K562 (cell line): ENCODE measurements at regions not wholly inside any gene's neighbourhood (a gene's known extent, or its start where the extent isn't known, plus 50 kb on each side); places are given as distances from the start of the nearest gene placed in this dataset.

Experiments used
- CHD1 ChIP-seq: fragments of 200-600 bp; sonication (generic); IDR thresholded peaks from one replicate; pipeline ENCODE4 v1.6.1; 2012; ENCODE audit warnings: mild to moderate bottlenecking, moderate library complexity, low read length, inconsistent platforms
- CSDE1 ChIP-seq, 2 experiments: fragments of 450-650 bp; IDR thresholded peaks; 2 replicates each; pipeline ENCODE4 v1.6.1; 2016; ENCODE audit warnings: mild to moderate bottlenecking in 1 of 2
- LEF1 ChIP-seq: fragments of 450-650 bp; IDR thresholded peaks from 2 replicates; pipeline ENCODE4 v1.6.1; 2016; ENCODE audit warnings: mild to moderate bottlenecking
- NR2C2 ChIP-seq, 2 experiments: fragments of 200-800 bp in 1 of 2; sonication (Bioruptor generic) in 1 of 2; sonication (generic) in 1 of 2; formaldehyde crosslinking in 1 of 2; IDR thresholded peaks; 2 replicates each; pipeline versions ENCODE4 v1.6.1 to v1.8.0; 2016 to 2022; ENCODE audit warnings: mild to moderate bottlenecking in 1 of 2, missing compliant biosample characterization in 1 of 2, missing genetic modification characterization in 1 of 2, missing genetic modification reagents in 1 of 2
- RHOXF2B ChIP-seq: fragments of 250-450 bp; sonication (Bioruptor Pico); conservative IDR thresholded peaks from 2 replicates; pipeline ENCODE4 v1.5.1; 2021
- SRSF7 ChIP-seq: fragments of 200-400 bp; formaldehyde crosslinking; optimal IDR thresholded peaks from 2 replicates; pipeline ENCODE3; 2017; ENCODE audit warnings: mild to moderate bottlenecking, low read depth, low read length
- XRCC4 ChIP-seq: IDR thresholded peaks from one replicate; pipeline ENCODE4 v1.6.1; 2011; ENCODE audit not compliant: insufficient read depth, insufficient read length; ENCODE audit errors: extremely low read depth
- ZBTB7A ChIP-seq: IDR thresholded peaks from 2 replicates; pipeline ENCODE4 v1.6.1; 2011; ENCODE audit warnings: low read depth, mild to moderate bottlenecking, low read length, moderate library complexity, borderline replicate concordance; ENCODE audit not compliant: control insufficient read depth
- ZFP1 ChIP-seq: fragments of 450-650 bp; formaldehyde crosslinking; IDR thresholded peaks from 2 replicates; pipeline ENCODE4 v1.4.0; 2020; ENCODE audit warnings: mild to moderate bottlenecking, mixed read lengths
- ZNF316 ChIP-seq: fragments of 450-650 bp; IDR thresholded peaks from 2 replicates; pipeline ENCODE4 v1.6.1; 2016
- TF ChIP-seq, protein P1 (sequence below): sonication (generic); IDR thresholded peaks from 2 replicates; pipeline ENCODE4 v1.6.1; 2016
- TF ChIP-seq, protein P2 (sequence below): fragments of 250-450 bp; sonication (Bioruptor Pico); IDR thresholded peaks from 2 replicates; pipeline ENCODE4 v1.5.0; 2021; ENCODE audit warnings: mild to moderate bottlenecking, borderline replicate concordance
- TF ChIP-seq, protein P3 (sequence below): fragments of 450-650 bp; conservative IDR thresholded peaks from 2 replicates; pipeline ENCODE4 v1.6.1; 2016; ENCODE audit warnings: missing genetic modification characterization, low read depth, mild to moderate bottlenecking, missing compliant biosample characterization, moderate library complexity
- TF ChIP-seq, protein P4 (sequence below): fragments of 250-450 bp; sonication (Bioruptor Pico); IDR thresholded peaks from 2 replicates; pipeline ENCODE4 v1.5.0; 2021; ENCODE audit warnings: mild to moderate bottlenecking, moderate library complexity
- TF ChIP-seq, protein P5 (sequence below): sonication (generic); formaldehyde crosslinking; IDR thresholded peaks from 2 replicates; pipeline ENCODE4 v1.8.0; 2022; ENCODE audit warnings: mild to moderate bottlenecking, missing genetic modification reagents

DNA sequence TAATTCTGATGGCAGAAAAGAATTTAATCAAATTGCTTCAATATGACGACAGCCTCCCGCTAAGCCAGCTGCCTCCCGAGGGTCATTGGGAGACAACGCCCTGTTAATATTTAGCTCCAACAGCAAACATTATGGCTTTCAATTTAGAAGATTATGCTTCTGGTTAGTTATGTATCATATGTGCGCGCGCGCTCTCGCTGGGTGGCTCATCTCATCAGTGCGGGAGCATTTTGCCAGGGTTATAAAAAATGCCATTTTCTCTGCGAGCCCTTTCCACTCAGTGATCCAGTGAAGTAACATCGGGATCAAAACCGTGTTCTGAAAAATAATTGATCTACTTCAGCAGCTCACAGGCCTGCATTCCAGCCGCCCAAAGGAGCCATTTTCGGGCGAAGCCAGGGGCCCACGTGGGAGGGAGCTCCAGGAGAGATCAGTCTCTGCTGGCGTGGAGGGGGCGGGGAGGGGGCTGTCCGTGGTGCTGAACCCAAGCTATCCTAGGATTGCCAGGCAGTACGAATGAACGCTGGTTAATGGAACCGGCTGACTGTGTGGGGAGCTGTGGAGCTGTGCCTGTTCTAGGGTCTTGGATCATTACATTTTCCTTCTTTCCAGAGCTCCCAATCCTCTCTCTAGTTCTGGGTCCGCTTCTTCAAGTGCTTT lies 219.1 kb upstream of the ZC3H12A start (continued):
- TF ChIP-seq, protein P1, sequence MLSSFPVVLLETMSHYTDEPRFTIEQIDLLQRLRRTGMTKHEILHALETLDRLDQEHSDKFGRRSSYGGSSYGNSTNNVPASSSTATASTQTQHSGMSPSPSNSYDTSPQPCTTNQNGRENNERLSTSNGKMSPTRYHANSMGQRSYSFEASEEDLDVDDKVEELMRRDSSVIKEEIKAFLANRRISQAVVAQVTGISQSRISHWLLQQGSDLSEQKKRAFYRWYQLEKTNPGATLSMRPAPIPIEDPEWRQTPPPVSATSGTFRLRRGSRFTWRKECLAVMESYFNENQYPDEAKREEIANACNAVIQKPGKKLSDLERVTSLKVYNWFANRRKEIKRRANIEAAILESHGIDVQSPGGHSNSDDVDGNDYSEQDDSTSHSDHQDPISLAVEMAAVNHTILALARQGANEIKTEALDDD: no peak
- no peak for TF ChIP-seq CHD1
- TF ChIP-seq ZBTB7A: peak; percentile 44; the same call in 1 of the 2 replicates
- no peak for TF ChIP-seq NR2C2 (CRISPR knock-in tag; IDR thresholded peaks at IDR 0.05)
- no peak for TF ChIP-seq NR2C2 (tag; IDR thresholded peaks at IDR 0.05)
- TF ChIP-seq ZNF316: no peak
- TF ChIP-seq, protein P2, sequence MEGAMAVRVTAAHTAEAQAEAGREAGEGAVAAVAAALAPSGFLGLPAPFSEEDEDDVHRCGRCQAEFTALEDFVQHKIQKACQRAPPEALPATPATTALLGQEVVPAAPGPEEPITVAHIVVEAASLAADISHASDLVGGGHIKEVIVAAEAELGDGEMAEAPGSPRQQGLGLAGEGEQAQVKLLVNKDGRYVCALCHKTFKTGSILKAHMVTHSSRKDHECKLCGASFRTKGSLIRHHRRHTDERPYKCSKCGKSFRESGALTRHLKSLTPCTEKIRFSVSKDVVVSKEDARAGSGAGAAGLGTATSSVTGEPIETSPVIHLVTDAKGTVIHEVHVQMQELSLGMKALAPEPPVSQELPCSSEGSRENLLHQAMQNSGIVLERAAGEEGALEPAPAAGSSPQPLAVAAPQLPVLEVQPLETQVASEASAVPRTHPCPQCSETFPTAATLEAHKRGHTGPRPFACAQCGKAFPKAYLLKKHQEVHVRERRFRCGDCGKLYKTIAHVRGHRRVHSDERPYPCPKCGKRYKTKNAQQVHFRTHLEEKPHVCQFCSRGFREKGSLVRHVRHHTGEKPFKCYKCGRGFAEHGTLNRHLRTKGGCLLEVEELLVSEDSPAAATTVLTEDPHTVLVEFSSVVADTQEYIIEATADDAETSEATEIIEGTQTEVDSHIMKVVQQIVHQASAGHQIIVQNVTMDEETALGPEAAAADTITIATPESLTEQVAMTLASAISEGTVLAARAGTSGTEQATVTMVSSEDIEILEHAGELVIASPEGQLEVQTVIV (CRISPR knock-in tag): no peak
- no peak for TF ChIP-seq ZFP1 (CRISPR knock-in tag)
- TF ChIP-seq, protein P3, sequence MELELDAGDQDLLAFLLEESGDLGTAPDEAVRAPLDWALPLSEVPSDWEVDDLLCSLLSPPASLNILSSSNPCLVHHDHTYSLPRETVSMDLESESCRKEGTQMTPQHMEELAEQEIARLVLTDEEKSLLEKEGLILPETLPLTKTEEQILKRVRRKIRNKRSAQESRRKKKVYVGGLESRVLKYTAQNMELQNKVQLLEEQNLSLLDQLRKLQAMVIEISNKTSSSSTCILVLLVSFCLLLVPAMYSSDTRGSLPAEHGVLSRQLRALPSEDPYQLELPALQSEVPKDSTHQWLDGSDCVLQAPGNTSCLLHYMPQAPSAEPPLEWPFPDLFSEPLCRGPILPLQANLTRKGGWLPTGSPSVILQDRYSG: no peak
- TF ChIP-seq, protein P4, sequence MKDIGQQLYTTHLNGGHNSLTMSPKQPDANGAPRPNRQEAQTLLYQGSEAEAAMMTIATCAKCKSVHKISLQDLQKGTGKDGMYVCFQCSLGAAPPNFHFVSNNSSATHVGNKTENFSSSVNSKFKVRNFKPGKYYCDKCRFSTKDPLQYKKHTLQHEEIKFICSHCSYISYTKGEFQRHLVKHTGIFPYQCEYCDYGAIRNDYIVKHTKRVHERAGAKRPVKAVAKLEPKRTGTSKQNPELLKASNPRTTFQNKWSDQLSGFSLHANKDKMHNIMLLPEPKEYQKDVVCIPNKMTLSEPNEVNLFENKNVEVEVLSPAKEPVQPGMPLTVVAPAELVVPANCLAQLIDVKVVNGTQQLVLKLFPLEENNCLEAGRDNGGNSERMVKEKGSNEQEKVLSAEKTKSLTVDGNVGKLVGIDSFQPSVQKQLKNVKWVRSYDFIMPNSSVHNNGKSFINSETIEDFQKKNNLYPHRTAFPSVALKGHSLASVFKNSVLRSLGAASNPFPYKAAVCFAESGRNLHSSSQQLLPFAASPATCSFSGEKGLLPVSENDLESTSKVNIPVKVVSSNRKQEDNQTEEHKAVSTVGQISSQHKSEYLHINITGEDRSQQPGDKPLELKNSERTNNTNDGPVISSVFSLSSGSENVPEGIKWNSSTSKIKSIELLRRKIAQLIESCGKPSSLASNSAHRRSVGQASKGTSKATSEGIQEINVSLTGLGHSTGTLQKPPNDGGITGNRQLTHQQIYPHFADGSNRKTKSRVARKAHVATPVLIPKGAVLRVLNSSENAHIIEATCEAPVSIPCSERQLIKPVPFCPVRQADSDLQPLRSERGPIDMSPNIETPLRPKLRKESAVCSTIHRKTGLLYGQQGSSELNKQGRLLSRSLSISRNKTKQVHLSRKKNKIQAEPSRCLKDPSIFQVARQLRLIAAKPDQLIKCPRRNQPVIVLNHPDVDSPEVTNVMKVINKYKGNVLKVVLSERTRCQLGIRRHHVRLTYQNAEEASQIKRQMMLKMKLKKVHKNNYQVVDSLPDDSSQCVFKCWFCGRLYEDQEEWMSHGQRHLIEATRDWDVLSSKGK (CRISPR knock-in tag): no peak
- TF ChIP-seq, protein P5, sequence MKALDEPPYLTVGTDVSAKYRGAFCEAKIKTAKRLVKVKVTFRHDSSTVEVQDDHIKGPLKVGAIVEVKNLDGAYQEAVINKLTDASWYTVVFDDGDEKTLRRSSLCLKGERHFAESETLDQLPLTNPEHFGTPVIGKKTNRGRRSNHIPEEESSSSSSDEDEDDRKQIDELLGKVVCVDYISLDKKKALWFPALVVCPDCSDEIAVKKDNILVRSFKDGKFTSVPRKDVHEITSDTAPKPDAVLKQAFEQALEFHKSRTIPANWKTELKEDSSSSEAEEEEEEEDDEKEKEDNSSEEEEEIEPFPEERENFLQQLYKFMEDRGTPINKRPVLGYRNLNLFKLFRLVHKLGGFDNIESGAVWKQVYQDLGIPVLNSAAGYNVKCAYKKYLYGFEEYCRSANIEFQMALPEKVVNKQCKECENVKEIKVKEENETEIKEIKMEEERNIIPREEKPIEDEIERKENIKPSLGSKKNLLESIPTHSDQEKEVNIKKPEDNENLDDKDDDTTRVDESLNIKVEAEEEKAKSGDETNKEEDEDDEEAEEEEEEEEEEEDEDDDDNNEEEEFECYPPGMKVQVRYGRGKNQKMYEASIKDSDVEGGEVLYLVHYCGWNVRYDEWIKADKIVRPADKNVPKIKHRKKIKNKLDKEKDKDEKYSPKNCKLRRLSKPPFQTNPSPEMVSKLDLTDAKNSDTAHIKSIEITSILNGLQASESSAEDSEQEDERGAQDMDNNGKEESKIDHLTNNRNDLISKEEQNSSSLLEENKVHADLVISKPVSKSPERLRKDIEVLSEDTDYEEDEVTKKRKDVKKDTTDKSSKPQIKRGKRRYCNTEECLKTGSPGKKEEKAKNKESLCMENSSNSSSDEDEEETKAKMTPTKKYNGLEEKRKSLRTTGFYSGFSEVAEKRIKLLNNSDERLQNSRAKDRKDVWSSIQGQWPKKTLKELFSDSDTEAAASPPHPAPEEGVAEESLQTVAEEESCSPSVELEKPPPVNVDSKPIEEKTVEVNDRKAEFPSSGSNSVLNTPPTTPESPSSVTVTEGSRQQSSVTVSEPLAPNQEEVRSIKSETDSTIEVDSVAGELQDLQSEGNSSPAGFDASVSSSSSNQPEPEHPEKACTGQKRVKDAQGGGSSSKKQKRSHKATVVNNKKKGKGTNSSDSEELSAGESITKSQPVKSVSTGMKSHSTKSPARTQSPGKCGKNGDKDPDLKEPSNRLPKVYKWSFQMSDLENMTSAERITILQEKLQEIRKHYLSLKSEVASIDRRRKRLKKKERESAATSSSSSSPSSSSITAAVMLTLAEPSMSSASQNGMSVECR (CRISPR knock-in tag): peak; percentile 73; the same call in 1 of the 2 replicates
- no peak for TF ChIP-seq SRSF7
- TF ChIP-seq RHOXF2B (CRISPR knock-in tag): no peak
- TF ChIP-seq XRCC4: no peak
- no peak for TF ChIP-seq CSDE1 (IDR thresholded peaks at IDR 0.05)
- TF ChIP-seq LEF1: no peak
